HG02678 (cell line): ENCODE measurements at regions not wholly inside any gene's neighbourhood (a gene's known extent, or its start where the extent isn't known, plus 50 kb on each side); places are given as distances from the start of the nearest gene placed in this dataset.

Experiments used
- ATAC-seq: cut with Tn5 transposase; IDR thresholded peaks from one replicate; pipeline ENCODE4 v1.9.1; 2021; ENCODE audit warnings: mild to moderate bottlenecking, moderate library complexity; ENCODE audit not compliant: unreplicated experiment

DNA sequence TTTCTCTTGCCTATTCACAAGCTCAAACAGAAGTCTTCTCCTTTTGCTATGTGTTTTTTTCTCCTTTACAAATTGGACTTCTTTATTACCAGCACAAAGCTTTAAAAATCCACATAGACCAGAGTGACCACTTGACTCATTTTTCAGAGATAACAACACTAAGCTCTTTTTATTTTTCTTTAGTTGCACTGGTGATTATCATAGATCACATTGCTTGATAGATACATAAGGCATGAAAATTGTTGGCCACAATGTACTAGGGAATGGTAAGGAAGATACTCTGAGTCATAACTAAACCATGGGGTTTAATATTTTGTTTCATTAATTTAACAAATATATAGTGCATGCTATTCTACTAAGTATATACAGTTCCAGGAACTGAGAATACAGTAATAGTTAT is 159.0 kb downstream of the GASK1B start:
- no peak for ATAC-seq

- no peak for ATAC-seq
These were observed 162.5 kb downstream of the GASK1B start for GRCh38 chr4:158010361-158010760.

- no peak for ATAC-seq
These were observed 164.1 kb downstream of the GASK1B start for GRCh38 chr4:158008551-158009218.

DNA sequence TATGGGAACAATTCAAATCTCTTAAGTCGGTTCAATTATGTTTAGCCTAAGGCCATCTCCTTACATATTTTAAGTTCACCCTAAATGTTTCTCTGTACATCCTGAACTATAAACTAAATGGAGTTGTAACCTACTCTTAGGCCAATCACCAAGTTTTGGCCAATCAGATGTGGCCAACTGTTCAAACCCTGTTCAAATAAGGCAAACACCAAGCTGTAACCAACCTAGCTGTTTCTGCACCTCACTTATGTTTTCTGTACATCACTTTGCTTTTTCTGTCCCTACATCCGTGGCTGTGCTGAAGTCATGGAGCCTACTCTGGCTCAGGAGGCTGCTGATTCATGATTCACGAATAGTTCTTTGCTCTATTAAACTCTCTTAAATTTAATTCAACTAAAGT is 165.3 kb downstream of the GASK1B start:
- ATAC-seq, result no peak

DNA sequence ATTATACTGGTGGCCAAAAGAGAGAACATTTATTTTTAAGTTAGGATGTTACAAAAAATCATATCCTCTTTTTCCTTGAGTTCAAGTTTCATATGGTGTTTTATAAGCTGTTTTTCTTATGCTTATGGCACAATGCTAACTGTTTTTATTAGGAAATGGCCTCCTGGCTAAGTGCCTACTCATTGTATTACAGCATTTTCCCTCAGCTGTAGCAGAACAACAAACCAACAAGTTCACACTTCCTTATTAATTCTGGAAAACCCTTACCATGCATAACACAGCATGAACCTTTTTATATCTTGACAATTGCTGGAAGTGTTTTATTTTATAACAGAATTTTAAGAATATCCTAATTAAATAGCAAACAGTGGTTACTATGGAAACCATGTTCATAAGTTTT is 165.8 kb downstream of the GASK1B start:
- ATAC-seq, result no peak

GRCh38 chr4:158005021-158005420 is 167.8 kb downstream of the GASK1B start:
- no peak for ATAC-seq

GRCh38 chr4:158004101-158004500 is 168.7 kb downstream of the GASK1B start:
- ATAC-seq, result no peak

DNA sequence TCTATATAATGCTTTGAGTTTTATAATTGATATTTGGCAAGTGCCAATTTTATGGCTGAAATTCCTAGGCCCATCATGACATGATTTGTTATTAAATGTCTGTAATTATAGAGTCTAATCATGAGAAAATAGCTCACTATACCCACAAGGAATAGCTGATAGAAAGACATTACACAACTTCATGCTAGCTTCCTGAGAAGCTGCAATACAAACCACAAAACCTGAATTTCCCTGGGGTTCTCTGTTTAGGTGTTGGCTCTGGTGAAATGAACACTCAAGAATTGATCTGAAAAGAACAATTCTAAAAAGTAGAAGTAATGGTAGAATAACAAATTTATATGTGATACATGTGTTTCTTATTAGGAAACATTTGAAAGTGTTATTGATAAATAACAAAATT is 169.6 kb downstream of the GASK1B start:
- no peak for ATAC-seq

DNA sequence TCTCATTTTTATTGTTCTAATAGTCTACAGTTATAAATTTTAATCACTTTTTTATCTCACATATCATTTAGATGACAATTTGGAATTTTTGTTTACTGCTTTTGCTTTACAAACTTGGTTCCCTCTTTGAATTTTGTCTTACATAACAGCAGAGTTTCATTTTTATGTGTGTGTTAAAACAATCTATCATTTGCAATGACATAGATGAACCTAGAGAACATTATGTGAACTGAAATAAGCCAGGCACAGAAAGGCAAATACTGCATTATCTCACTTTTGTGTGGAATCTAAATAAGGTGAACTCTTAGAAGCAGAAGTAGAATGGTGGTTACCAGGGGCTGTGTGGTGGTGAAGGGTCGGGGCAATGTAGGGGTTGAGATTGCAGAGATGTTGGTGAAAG is 170.7 kb downstream of the GASK1B start:
- no peak for ATAC-seq

GRCh38 chr4:158001756-158002155 is 171.1 kb downstream of the GASK1B start:
- ATAC-seq, result no peak

DNA sequence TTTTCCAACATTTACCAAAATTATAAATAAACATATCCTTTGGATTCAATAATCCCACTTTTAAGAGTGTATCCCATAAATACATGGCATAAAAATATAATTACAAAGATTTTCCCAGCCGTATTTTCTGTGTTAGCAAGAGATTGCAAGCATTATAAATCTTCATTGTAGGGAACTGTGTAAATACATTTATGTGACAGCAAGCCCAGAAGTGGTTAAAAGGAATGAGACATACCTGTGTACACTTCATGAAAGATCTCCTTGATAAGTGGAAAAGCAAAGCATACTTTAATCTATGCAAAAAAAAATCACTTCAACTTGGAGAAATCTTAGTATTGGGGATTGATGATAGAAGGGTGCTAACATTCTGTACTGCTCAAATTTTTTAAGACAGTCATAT is 173.1 kb downstream of the GASK1B start:
- no peak for ATAC-seq

DNA sequence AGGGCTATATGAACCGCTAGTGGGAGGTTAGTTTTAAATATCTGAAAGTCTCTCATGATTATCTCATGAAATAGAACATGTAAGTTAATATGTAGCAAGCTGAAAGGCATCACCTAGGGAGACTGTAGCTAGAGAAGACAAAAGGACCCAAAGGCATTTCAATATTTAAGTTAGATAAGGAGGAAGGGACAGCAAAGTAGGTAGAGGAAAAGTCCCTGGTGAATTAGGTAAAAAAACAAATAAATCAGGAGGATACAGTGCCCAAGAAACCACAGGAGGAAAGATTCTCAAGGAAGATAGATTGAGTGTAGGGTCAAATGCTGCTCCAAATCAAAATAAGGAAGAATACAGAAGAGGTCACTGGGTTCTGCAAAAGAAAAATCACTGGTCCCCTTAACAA is 175.5 kb downstream of the GASK1B start:
- no peak for ATAC-seq

DNA sequence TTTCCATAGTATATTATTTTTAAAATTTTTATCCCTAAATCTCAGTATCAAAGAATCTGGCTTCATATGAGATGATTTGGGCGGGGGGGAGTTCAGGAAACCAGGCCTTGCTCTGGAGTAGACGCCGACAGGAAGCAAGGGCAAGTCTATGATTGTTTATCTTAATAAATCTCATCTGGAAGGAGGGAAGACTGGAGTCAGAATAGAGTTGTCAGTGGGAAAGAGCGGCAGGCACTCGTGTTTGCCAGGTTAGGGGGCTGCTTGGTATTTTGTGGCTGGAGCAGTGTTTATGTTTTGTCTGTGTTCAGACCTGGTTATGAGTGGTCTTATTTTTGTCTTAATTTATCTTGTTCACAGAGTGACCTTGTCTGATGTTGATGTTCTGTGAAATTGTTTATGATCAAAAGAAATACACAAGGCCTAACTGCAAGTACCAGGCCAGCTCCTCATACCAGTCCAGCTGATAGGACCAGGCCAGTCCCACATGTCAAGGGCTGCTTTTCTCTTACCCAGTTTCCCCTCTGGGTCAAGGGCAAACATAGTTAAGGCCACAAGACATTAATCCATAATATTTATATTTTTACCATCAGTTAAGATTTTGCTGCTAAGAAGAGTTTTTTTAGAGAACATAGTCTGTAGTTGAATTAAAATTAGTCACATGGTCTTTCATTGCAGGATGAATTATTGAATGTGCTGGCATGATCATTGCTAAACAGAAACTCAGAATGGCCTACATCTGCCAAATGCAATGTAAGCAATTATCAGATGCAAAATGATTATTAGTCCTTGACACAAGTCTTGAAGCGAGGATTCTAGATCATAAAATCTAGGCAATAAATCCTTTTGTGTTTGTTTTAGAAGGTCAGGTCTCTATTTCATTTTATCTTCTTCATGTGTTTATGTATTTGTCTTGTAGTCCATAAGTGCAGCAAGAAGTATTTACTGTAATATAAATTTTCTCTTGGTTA is 176.5 kb downstream of the GASK1B start:
- ATAC-seq, result no peak

DNA sequence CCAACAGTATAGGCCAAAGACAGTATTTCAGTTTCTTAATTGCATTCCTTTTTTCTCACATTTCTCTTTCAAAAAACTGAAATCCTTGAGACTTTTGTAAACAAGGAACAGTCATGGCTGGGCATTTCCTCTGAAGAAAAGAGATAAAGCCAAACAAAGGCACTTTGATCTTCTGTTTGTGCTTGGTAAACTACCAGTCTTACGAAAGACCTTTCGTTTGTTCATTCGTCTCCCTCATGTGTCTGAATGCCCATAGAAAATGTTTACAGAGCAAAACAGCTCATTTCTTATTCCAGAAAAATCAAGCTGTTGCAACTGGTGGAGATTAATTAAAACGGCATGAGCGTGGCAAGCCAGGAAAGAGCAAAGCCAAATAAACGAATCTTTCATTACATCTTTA is 178.0 kb downstream of the GASK1B start:
- no peak for ATAC-seq

DNA sequence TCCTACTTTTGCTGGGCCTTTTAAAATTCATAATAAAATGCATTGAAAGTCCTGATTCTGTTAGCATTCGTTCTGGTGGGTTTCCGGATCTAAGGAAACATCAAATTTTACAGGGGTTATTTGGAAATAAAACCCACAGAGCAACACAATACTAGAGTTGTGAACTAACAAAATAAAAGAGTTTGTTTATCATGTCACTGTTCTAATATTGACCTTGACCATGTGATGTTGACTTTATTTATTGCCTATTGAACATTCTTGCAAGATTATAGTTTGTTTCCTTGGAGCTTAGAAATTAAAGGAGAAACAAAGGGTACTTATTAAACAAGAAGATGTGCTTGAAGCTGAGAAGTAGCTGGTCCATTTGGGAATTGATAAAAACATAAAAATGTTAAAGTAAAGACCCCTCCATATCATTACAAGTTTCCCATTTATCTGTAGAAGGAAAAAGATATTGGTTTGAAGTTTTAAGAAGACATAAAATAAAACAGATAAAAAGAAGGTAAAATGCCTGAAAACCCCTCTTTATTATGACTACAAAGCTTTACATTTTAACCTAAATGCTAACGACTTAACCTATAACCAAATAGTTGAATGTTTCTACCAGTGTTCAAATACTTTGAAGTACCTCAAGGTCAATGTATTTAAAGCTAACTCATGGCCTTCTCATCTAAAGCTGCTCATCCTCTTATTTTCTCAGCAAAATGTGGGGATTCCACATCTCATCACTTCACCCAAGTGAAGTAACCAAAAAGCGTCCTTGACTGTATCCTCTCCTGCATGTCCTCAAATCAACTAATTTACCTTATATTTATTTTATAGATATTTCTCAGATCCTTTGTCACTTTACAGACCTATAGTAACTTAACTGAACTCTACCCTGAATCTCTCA is 179.6 kb downstream of the GASK1B start:
- ATAC-seq, result no peak

- peak; percentile 54 for ATAC-seq
These were observed 180.7 kb downstream of the GASK1B start for GRCh38 chr4:157992038-157992705.

DNA sequence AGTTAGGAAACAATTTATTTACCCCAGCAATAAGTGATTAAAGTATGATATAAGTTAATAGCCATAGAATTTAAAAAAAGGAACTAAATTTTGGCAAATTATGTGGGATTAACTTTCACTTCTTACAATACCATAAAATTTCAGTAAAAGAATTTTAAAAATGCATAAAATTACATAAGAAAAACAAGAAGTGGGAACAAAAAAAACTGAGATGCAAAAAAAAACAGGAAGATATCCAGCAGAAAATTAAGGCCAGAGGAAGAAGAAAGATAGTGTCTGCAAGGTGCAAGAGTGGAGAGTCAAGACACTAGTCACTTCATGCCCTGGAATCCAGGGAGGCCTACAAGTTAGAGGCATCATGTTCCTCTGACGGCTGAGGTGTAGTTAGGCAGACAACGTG is 184.2 kb downstream of the GASK1B start:
- no peak for ATAC-seq

DNA sequence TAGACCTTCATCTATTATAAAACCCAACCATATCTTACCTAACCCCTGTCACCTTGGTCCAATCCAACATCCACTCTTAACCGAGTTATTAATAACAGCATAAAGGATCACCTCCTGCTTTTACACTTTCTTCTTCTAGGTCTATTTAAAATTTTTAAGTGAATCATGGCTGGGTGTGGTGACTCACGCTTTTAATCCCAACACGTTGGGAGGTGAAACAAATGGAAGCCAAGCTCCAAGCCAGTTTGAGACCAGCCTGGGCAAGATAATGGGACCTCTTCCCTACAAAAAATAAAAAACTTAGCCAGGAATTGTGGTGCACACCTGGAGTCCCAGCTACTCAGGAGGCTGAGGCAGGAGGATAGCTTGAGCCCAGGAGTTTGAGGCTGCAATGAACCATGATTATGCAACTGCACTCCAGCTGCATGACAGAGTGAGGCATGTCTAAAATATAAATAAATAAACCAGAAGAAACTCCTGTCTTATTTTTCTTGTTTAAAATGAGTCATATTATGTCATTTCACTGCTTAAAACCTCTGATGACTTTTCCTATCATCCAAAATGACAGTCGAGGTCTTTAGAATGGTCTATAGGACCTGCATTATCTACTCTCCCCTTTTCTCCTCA is 188.4 kb downstream of the GASK1B start:
- no peak for ATAC-seq

GRCh38 chr4:157983300-157983699 is 189.5 kb downstream of the GASK1B start:
- no peak for ATAC-seq

GRCh38 chr4:157980158-157980557 is 192.7 kb downstream of the GASK1B start:
- no peak for ATAC-seq
